ENCODE measurements at regions not wholly inside any gene's neighbourhood (a gene's known extent, or its start where the extent isn't known, plus 50 kb on each side); places are given as distances from the start of the nearest gene placed in this dataset.

DNA sequence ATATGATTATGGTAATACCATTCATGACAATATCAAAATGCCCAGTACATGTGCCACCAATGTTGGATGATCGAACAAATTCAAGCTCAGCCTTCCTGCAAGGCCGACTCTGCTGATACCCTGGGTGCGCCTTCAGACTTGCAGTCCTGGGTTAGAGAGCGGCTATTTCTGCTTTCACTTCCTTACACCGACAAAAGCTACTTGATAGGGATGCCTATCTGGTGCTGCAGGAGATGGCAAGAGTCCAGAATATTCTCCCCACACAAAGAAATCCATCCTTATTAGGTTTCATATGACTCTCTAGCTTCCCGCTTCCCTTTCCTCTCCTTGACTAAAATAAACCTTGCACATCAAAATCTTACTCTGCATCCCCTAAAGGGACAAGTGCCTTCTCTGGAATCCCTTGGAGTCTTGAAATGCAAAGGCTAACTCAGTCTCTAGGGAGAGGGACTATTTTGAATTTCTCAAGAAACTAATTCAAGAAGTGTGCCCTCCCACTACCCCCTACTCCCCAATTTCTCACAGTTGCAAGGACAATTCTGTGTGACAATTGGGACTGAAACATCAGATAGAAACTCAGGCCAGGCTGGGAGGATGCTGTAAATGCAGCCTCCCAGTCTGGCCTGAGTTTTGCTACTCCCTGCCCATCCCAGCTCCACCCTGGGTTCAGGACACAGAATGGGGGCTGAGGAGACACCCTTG, 103.1 kb upstream of the USP24 start:
- in situ Hi-C loops (cut with HindIII; ENCODE audit: low pct_unique_long_range_greater_than_20kb, low sequenced_read_pairs) = no loop called here
- DNase-seq (ENCODE audit: low read depth) = no peak

GRCh38 chr1:55317673-55318072, 102.5 kb upstream of the USP24 start:
- no peak for DNase-seq (ENCODE audit: low read depth)
- in situ Hi-C loops (cut with HindIII; ENCODE audit: low pct_unique_long_range_greater_than_20kb, low sequenced_read_pairs) = no loop called here

DNA sequence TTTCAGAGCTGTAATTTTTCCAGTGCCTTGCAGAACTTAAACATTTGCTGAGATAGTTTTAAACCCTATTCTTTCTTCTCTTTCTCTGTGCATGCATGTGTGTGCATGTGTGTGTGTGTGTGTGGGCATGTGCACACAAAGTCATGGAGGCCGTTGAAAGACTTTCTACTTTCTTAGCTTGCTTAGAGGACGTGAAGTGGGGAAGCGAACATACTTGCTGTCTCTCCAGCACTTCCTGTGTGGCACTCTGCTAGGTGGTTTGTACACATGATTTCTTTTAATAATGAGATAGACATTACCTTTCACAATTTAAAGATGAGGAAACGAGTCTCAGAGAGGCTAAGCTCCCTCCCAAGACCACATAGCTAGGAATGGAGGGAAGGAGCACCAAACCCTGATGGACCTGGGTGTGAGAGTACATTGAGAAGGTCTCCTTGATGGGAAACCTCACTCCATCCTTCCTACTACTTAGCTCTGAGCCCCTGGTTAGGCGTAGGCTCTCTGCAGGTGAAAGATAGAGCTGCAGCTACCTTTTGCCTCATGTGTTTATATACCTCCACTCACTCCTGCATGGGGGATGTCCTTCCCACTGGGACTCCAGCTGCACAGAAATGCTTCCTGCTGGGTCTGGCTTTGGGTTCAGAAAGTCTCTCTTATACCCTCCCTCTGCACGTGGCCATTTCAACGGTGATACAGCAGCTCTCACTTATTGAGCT, 101.9 kb upstream of the USP24 start:
- in situ Hi-C loops (cut with HindIII; ENCODE audit: low pct_unique_long_range_greater_than_20kb, low sequenced_read_pairs) = no loop called here
- DNase-seq (ENCODE audit: low read depth) = no peak

- DNase-seq (ENCODE audit: low read depth) = no peak
- in situ Hi-C loops (cut with HindIII; ENCODE audit: low pct_unique_long_range_greater_than_20kb, low sequenced_read_pairs) = no loop called here
Measured at GRCh38 chr1:55316502-55316901, 101.3 kb upstream of the USP24 start.

DNA sequence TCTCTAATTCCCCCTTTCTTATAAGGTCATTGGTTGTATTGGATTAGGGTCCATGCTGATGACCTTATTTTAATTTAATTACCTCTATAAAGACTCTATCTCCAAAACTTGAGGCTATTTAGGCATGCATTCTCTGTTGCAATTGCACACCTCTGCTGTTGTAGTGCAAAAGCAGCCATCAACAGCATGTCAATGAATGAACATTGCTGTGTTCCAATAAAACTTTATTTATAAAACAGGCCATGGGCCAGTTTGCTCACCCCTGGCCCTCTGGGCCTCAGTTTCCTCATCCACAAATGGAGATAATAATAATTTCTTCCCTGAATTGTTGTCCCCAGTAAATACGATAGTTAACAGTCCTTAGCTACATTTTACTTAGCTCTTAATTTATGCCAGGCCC, 100.4 kb upstream of the USP24 start:
- no peak for DNase-seq (ENCODE audit: low read depth)
- in situ Hi-C loops (cut with HindIII; ENCODE audit: low pct_unique_long_range_greater_than_20kb, low sequenced_read_pairs) = no loop called here

DNA sequence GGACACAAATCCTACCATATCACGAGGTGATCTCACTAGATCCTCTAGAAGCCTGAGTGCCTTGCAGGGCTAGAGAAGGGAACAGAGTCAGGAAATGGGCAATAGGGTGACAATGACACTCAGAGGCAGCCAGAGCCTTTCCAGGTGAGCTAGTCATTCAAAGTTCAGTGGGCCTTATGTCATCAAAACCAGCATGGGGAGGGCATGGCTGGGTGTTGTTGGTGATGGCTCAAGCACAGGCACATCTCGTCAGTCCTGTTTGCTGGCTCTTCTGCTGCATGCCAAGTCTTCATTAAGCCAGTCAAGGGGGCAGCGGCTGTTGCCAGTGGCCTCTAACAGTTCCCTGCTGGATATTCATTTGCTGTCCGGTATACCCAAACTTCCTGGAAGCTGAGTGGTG, 99.6 kb upstream of the USP24 start:
- in situ Hi-C loops (cut with HindIII; ENCODE audit: low pct_unique_long_range_greater_than_20kb, low sequenced_read_pairs) = no loop called here
- DNase-seq (ENCODE audit: low read depth) = no peak

GRCh38 chr1:55313903-55314302, 98.7 kb upstream of the USP24 start:
- no peak for DNase-seq (ENCODE audit: low read depth)
- in situ Hi-C loops (cut with HindIII; ENCODE audit: low pct_unique_long_range_greater_than_20kb, low sequenced_read_pairs) = no loop called here

DNA sequence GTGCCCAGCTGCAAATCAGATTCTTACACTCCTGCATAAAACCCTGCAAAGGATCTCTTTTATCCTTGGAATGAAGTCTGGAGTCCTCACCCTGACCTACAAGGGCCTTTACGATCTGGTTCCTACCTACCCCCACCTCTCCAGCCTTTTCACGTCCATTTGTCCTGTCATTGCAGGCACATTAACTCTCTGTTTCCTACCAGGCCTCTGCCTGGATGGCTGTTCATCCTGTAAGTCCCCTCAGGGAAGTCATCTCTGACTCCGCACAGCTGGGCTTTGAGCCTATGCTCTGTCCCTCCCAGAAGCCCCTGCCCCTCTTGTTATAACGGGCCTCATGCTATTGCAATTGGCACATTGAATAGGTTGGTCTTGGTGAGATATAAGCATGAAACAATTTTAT, 96.8 kb upstream of the USP24 start:
- in situ Hi-C loops (cut with HindIII; ENCODE audit: low pct_unique_long_range_greater_than_20kb, low sequenced_read_pairs) = no loop called here
- no peak for DNase-seq (ENCODE audit: low read depth)

GRCh38 chr1:55311057-55311641, 96.0 kb upstream of the USP24 start:
- DNase-seq (ENCODE audit: low read depth) = no peak
- in situ Hi-C loops (cut with HindIII; ENCODE audit: low pct_unique_long_range_greater_than_20kb, low sequenced_read_pairs) = no loop called here

GRCh38 chr1:55310505-55310971, 95.4 kb upstream of the USP24 start:
- in situ Hi-C loops (cut with HindIII; ENCODE audit: low pct_unique_long_range_greater_than_20kb, low sequenced_read_pairs) = no loop called here
- peak; percentile 80 for DNase-seq (ENCODE audit: low read depth)

DNA sequence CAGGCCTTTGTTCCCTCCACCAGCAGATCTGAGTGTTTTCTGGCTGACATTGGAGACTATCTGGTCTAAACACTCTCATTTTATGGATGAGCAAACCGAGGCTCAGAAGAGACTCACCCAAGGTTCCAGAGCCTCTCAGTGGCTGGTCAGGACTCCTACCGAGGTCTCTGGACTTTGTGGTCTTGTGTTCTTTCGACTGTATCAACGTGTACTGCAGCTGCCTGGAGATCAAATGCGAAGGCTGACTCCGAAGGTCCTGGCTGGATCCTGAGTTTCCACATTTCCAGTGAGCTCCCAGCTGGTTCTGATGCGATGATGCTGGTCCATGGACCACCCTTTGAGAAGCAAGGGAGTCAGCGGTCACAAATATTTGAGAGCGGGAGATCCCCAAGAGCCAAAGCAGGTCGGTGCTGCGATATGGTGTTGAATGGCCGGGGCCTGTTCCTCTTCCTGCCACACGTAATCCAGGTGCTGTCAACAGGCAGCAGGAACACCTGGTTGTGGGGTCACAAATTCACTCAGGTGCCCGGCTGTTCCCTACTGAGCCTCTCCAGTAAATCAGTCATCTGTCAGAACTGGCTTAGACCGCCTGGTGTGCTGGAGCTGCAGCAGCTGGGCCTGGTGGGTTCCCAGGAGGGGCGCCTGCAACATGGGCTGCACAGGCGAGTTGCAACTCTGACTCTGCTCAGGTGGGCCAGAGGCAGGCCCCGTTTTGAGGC, 94.8 kb upstream of the USP24 start:
- in situ Hi-C loops (cut with HindIII; ENCODE audit: low pct_unique_long_range_greater_than_20kb, low sequenced_read_pairs) = no loop called here
- DNase-seq (ENCODE audit: low read depth) = no peak

- no peak for DNase-seq (ENCODE audit: low read depth)
- in situ Hi-C loops (cut with HindIII; ENCODE audit: low pct_unique_long_range_greater_than_20kb, low sequenced_read_pairs) = no loop called here
Measured at GRCh38 chr1:55309053-55309452, 93.9 kb upstream of the USP24 start.

- DNase-seq (ENCODE audit: low read depth) = no peak
- in situ Hi-C loops (cut with HindIII; ENCODE audit: low pct_unique_long_range_greater_than_20kb, low sequenced_read_pairs) = no loop called here
Measured at GRCh38 chr1:55305735-55306134, 90.6 kb upstream of the USP24 start.

DNA sequence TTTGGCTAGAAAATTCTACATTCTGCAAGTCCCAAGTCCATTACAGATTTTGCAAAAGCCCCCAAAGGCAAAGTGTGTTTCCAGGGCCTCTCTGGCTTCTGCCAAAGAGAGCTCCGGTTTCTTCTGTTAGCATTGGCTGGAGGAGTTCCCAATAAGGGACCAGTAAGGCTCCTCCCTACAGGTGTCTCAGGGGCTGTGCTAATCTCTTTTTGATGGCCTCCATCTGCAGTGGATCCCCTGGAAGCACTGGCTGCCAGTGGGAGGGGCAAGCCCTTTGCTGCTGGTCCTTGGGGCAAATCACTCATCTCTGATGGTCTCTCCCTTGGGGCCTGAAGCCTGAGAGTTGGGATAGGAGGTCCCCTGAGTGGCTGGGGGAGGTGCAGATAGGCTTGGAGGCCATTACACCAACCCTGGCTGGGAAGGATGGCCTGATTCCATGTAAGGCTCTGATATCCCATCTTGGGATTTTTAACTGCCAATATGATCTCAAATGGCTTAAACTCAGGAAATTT, 89.1 kb upstream of the USP24 start:
- in situ Hi-C loops (cut with HindIII; ENCODE audit: low pct_unique_long_range_greater_than_20kb, low sequenced_read_pairs) = no loop called here
- no peak for DNase-seq (ENCODE audit: low read depth)

DNA sequence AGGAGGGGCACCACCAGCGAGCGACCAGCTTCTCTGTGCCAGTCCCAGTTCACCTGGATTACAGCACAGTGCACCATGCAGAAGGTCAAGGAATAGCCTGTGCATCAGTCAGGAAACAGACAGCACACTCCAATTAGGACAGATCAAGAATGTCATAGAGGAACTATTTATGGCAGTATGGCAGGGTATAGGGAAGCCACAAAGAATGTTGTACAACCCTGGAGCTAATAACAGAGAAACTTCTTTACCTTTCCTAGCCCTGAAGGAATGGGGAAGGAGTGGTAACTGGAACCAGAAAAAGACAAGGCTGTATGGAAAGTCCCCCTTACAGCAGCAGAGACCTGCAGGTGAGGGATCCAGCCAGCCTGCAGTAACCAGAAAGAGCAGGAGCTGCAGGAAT, 87.8 kb upstream of the USP24 start:
- in situ Hi-C loops (cut with HindIII; ENCODE audit: low pct_unique_long_range_greater_than_20kb, low sequenced_read_pairs) = no loop called here
- DNase-seq (ENCODE audit: low read depth) = no peak

GRCh38 chr1:55301912-55302311, 86.7 kb upstream of the USP24 start:
- no peak for DNase-seq (ENCODE audit: low read depth)
- in situ Hi-C loops (cut with HindIII; ENCODE audit: low pct_unique_long_range_greater_than_20kb, low sequenced_read_pairs) = no loop called here

- in situ Hi-C loops (cut with HindIII; ENCODE audit: low pct_unique_long_range_greater_than_20kb, low sequenced_read_pairs) = no loop called here
- DNase-seq (ENCODE audit: low read depth) = no peak
Measured at GRCh38 chr1:55300975-55301374, 85.8 kb upstream of the USP24 start.

DNA sequence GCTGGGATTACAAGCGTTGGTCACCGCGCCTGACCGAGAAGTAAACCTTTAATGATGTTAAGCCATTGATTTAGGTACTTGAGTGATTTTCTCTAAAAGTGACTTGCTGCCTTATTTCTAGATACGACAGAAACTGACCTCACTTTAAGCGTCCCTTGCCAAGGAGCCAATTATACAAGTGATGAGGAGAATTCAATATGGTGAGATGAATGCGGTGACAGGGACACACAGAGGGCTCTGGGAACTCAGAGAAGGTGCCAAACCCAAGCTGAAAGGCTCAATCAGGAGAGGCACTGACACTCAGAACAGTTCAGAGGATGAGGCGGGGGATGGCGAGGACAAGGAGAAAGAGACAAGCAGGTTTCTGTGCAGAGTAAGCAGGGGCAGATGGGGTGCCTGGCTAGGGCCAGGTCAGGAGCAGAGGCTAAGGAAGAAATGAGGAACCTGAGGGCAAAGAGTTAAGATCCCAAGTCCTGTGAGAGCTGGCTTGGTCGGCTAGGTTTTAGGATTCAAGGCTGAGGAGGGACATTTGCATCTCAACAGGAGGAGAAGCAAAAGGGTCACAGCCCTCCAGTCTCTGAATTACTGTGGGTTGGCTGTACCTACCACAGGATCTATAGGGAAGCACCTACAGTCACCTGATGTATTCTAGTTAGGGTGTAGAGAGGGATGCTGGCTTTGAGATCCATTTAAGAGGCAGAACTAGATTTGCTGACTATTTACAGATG, 83.2 kb upstream of the USP24 start:
- in situ Hi-C loops (cut with HindIII; ENCODE audit: low pct_unique_long_range_greater_than_20kb, low sequenced_read_pairs) = no loop called here

More for the DNA sequence above, 83.2 kb upstream of the USP24 start:
- DNase-seq (ENCODE audit: low read depth) = no peak
